H1 (cell line): ENCODE measurements at regions not wholly inside any gene's neighbourhood (a gene's known extent, or its start where the extent isn't known, plus 50 kb on each side); places are given as distances from the start of the nearest gene placed in this dataset.

Source experiments
- CTCF ChIA-PET: fragments of 300-600 bp; sonication (Branson Sonifier 250); formaldehyde crosslinking; loops from one replicate; lab custom pipeline; 2021; ENCODE audit not compliant: partially characterized antibody; lab: Charles Lee
- POLR2A ChIA-PET: fragments of 300-600 bp; sonication (Branson Sonifier 250); formaldehyde crosslinking; loops from one replicate; lab custom pipeline; 2021; ENCODE audit warnings: inconsistent platforms; ENCODE audit not compliant: partially characterized antibody; lab: Charles Lee
- DNase-seq, 2 experiments: peaks; one replicate each; pipeline versions ENCODE4 v3.0.0 to v3.0.0-alpha.2; 2010 to 2022; ENCODE audit warnings: low spot score in 2 of 2, low read depth in 1 of 2, mixed read lengths in 1 of 2
- FAIRE-seq: peaks from 2 replicates; lab custom pipeline; 2011; peaks lifted over from hg19 to GRCh38; lab: Jason Lieb, UNC
- H2AFZ ChIP-seq: 2 replicates; pipeline ENCODE4 v1.8.1; 2012; ENCODE audit warnings: low read length, inconsistent platforms
- H2AK5ac ChIP-seq: 2 replicates; pipeline ENCODE4 v1.6.1; 2013; ENCODE audit warnings: low read depth, low read length
- H2BK120ac ChIP-seq: replicated peaks from 2 replicates; pipeline ENCODE3; 2013; ENCODE audit warnings: low read depth, low read length, inconsistent platforms
- H2BK12ac ChIP-seq: 2 replicates; pipeline ENCODE4 v1.6.1; 2013; ENCODE audit warnings: low read depth, low read length
- H2BK15ac ChIP-seq: 2 replicates; pipeline ENCODE4 v1.6.1; 2013; ENCODE audit warnings: low read length
- H2BK20ac ChIP-seq: 2 replicates; pipeline ENCODE4 v1.6.1; 2013; ENCODE audit warnings: low read length
- H2BK5ac ChIP-seq: 2 replicates; pipeline ENCODE4 v1.6.1; 2013; ENCODE audit warnings: low read depth, low read length
- H3K14ac ChIP-seq: 2 replicates; pipeline ENCODE4 v1.6.1; 2013; ENCODE audit warnings: inconsistent platforms; ENCODE audit not compliant: insufficient read length
- H3K18ac ChIP-seq: 2 replicates; pipeline ENCODE4 v1.6.1; 2013; ENCODE audit warnings: low read length; ENCODE audit errors: extremely low read depth
- H3K23ac ChIP-seq: 2 replicates; pipeline ENCODE4 v1.6.1; 2013; ENCODE audit warnings: inconsistent platforms; ENCODE audit not compliant: insufficient read length
- H3K23me2 ChIP-seq: 2 replicates; pipeline ENCODE4 v1.6.1; 2013; ENCODE audit warnings: low read depth, low read length
- H3K27ac ChIP-seq: 2 replicates; pipeline ENCODE4 v1.6.1; 2011; ENCODE audit warnings: low read depth, low read length, inconsistent platforms
- H3K27me3 ChIP-seq, 4 experiments: replicated peaks in 1 of 4; 1 replicate in 1 of 4; 2 replicates in 3 of 4; pipeline versions ENCODE4 v1.6.1 to v1.8.1; 2011 to 2013; ENCODE audit warnings: low read length in 3 of 4, mild to moderate bottlenecking in 3 of 4, inconsistent platforms in 2 of 4, mixed read lengths in 2 of 4, moderate library complexity in 1 of 4; ENCODE audit not compliant: control insufficient read depth in 3 of 4, insufficient read depth in 3 of 4; ENCODE audit errors: extremely low read depth in 1 of 4
- H3K36me3 ChIP-seq, 4 experiments: 2 replicates each; pipeline versions ENCODE4 v1.6.1 to v1.8.1; 2011 to 2013; ENCODE audit warnings: mild to moderate bottlenecking in 4 of 4, low read length in 3 of 4, moderate library complexity in 2 of 4, control low read depth in 1 of 4, inconsistent platforms in 1 of 4; ENCODE audit not compliant: insufficient read depth in 4 of 4, control insufficient read depth in 2 of 4
- H3K4ac ChIP-seq: replicated peaks from 2 replicates; pipeline ENCODE3; 2013; ENCODE audit warnings: low read length, low read depth, mixed read lengths, inconsistent platforms; ENCODE audit not compliant: insufficient read length
- H3K4me1 ChIP-seq, 4 experiments: replicated peaks in 1 of 4; 1 replicate in 1 of 4; 2 replicates in 3 of 4; pipeline versions ENCODE4 v1.6.1 to v1.8.1; 2011 to 2013; ENCODE audit warnings: low read length in 3 of 4, inconsistent platforms in 2 of 4, mixed read lengths in 1 of 4; ENCODE audit not compliant: insufficient read depth in 4 of 4, control insufficient read depth in 3 of 4
- H3K4me2 ChIP-seq, 2 experiments: 2 replicates each; pipeline versions ENCODE4 v1.6.1 to v1.8.1; 2011 to 2013; ENCODE audit warnings: low read depth in 2 of 2, low read length in 2 of 2, control low read depth in 1 of 2, inconsistent platforms in 1 of 2, mild to moderate bottlenecking in 1 of 2; ENCODE audit not compliant: insufficient read depth in 1 of 2
- H3K4me3 ChIP-seq, 4 experiments: fragments of 200-600, 300-600 bp in 1 of 4; sonication (generic), shearing (Covaris generic), sonication (Bioruptor Twin) in 1 of 4; 2 replicates each; pipeline versions ENCODE4 v1.5.1 to v1.8.1; 2011 to 2016; ENCODE audit warnings: low read length in 4 of 4, low read depth in 3 of 4, control low read depth in 2 of 4, inconsistent platforms in 2 of 4, mild to moderate bottlenecking in 2 of 4, mixed read lengths in 1 of 4, moderate library complexity in 1 of 4; ENCODE audit not compliant: insufficient read depth in 2 of 4; ENCODE audit errors: extremely low read depth in 1 of 4
- H3K56ac ChIP-seq: replicated peaks from 2 replicates; pipeline ENCODE3; 2013; ENCODE audit warnings: low read depth, mild to moderate bottlenecking, mixed read lengths, low read length, inconsistent platforms; ENCODE audit not compliant: insufficient read length
- H3K79me1 ChIP-seq: 2 replicates; pipeline ENCODE4 v1.6.1; 2013; ENCODE audit warnings: low read depth, low read length, control low read depth
- H3K79me2 ChIP-seq, 2 experiments: 2 replicates each; pipeline versions ENCODE4 v1.6.1 to v1.8.1; 2012 to 2013; ENCODE audit warnings: low read length in 2 of 2, mild to moderate bottlenecking in 2 of 2, inconsistent platforms in 1 of 2; ENCODE audit not compliant: insufficient read depth in 2 of 2, control insufficient read depth in 1 of 2
- H3K9ac ChIP-seq, 4 experiments: replicated peaks in 1 of 4; 1 replicate in 1 of 4; 2 replicates in 3 of 4; pipeline versions ENCODE4 v1.6.1 to v1.8.1; 2011 to 2013; ENCODE audit warnings: low read depth in 3 of 4, low read length in 3 of 4, control low read depth in 2 of 4, mild to moderate bottlenecking in 2 of 4, moderate library complexity in 2 of 4, inconsistent platforms in 1 of 4; ENCODE audit errors: extremely low read depth in 1 of 4
- H3K9me3 ChIP-seq, 2 experiments: 2 replicates each; pipeline versions ENCODE4 v1.6.1 to v1.8.1; 2012 to 2013; ENCODE audit warnings: mild to moderate bottlenecking in 2 of 2, moderate library complexity in 2 of 2, control low read depth in 1 of 2, inconsistent platforms in 1 of 2, low read depth in 1 of 2, low read length in 1 of 2, mixed read lengths in 1 of 2; ENCODE audit not compliant: insufficient read depth in 2 of 2
- H4K20me1 ChIP-seq, 2 experiments: replicated peaks in 1 of 2; 2 replicates each; pipeline versions ENCODE3 to v1.8.1; 2011 to 2013; ENCODE audit warnings: inconsistent platforms in 2 of 2, low read length in 2 of 2, mild to moderate bottlenecking in 1 of 2; ENCODE audit not compliant: insufficient read depth in 2 of 2, control insufficient read depth in 1 of 2
- H4K5ac ChIP-seq: 2 replicates; pipeline ENCODE4 v1.6.1; 2013; ENCODE audit warnings: low read length, low read depth, mixed read lengths, inconsistent platforms; ENCODE audit not compliant: insufficient read length
- H4K8ac ChIP-seq: 2 replicates; pipeline ENCODE4 v1.8.0; 2013; ENCODE audit warnings: mild to moderate bottlenecking, moderate library complexity, low read length, inconsistent platforms; ENCODE audit not compliant: insufficient read depth; ENCODE audit errors: extremely low read depth
- H4K91ac ChIP-seq: replicated peaks from 2 replicates; pipeline ENCODE3; 2013; ENCODE audit warnings: low read length, mixed read lengths, inconsistent platforms; ENCODE audit not compliant: insufficient read length
- MAX ChIP-seq: IDR thresholded peaks from 2 replicates; pipeline ENCODE4 v1.6.1; 2012; ENCODE audit warnings: inconsistent platforms
- ZNF274 ChIP-seq: IDR thresholded peaks from 2 replicates; pipeline ENCODE4 v1.7.0; 2012; ENCODE audit warnings: low read length, borderline replicate concordance; ENCODE audit errors: extremely low read depth
- WGBS, 2 experiments: shearing (Covaris generic) in 1 of 2; methylation state at CpG; one replicate each; pipeline versions ENCODE4 v1.1.6 to v1.1.7; 2013 to 2015; ENCODE audit warnings: low lambda C conversion rate in 2 of 2, mixed read lengths in 2 of 2, inconsistent platforms in 1 of 2, low coverage in 1 of 2, missing lambda C conversion rate in 1 of 2; ENCODE audit not compliant: insufficient replicate concordance in 2 of 2, insufficient coverage in 1 of 2, insufficient read length in 1 of 2; ENCODE audit errors: extremely low coverage in 1 of 2, missing lambda C conversion rate in 1 of 2; 5-methylcytosine and 5-hydroxymethylcytosine counted together

- H3K79me1 ChIP-seq = no peaks in the 10 kb centered on the region
- H2AK5ac ChIP-seq = no peak overlapping the region
- no peak overlapping the region for H2BK5ac ChIP-seq
- no peak overlapping the region for H2BK120ac ChIP-seq
- no peak for DNase-seq
- H3K56ac ChIP-seq = no peak overlapping the region
- no peaks in the 10 kb centered on the region for H3K23me2 ChIP-seq
- no peak overlapping the region for H4K91ac ChIP-seq
- H3K4me2 ChIP-seq = no peak overlapping the region
- H4K5ac ChIP-seq = no peak overlapping the region
- no peaks in the 10 kb centered on the region for H3K36me3 ChIP-seq
- H4K8ac ChIP-seq = no peak overlapping the region
- no peak overlapping the region for H3K4me3 ChIP-seq
- no peak overlapping the region for H3K18ac ChIP-seq
- no peak overlapping the region for H2AFZ ChIP-seq
- no peak overlapping the region for H3K4ac ChIP-seq
- FAIRE-seq = no peak
- TF ChIP-seq ZNF274 (no peak), MAX (no peak)
- ChIA-PET POLR2A (no interaction called here), CTCF (interaction anchor here (0.8 to 0.9 kb wide), 2 partner anchors 10 to 49 kb away, joined by 3 read pairs; no protein-coding TSS in a partner anchor)
- no peak overlapping the region for H2BK12ac ChIP-seq
- no peak overlapping the region for H2BK20ac ChIP-seq
- 90% methylated on average over 1 of the region's 1 CpG; no CpG with 5 or more reads in 1 of the 2 experiments for WGBS, 2 experiments
- no peaks in the 10 kb centered on the region for H3K79me2 ChIP-seq
- H3K27ac ChIP-seq = no peak overlapping the region
- H3K27me3 ChIP-seq = peaks cover 0 to 1% (median 0%) of the 10 kb centered on the region in 4 experiments; a peak in 1 of 7 replicates
- no peak overlapping the region for H3K9ac ChIP-seq
- H3K23ac ChIP-seq = no peak overlapping the region
- H3K14ac ChIP-seq = no peak overlapping the region
- H2BK15ac ChIP-seq = no peak overlapping the region
- H3K4me1 ChIP-seq = no peaks in the 10 kb centered on the region; a peak in 1 of 7 replicates
- H3K9me3 ChIP-seq = no peaks in the 10 kb centered on the region
- no peaks in the 10 kb centered on the region for H4K20me1 ChIP-seq
Observed at GRCh38 chr10:60597513-60597912, 180.8 kb upstream of the CDK1 start.
